HepG2 (cell line): ENCODE measurements at regions not wholly inside any gene's neighbourhood (a gene's known extent, or its start where the extent isn't known, plus 50 kb on each side); places are given as distances from the start of the nearest gene placed in this dataset.

ENCODE experiments used
- ATAC-seq: fragments of 200-7000 bp; cut with Tn5 transposase; 3 replicates; pipeline ENCODE4 v1.9.1; 2020; ENCODE audit warnings: mild to moderate bottlenecking, moderate library complexity
- BruUV-seq: library from RNA; stranded (reverse); fragments of 400-500 nt; replicated peaks from 2 replicates; lab custom pipeline; 2021; lab: Mats Ljungman, UMichigan
- CTCF ChIA-PET: fragments of 300-600 bp; formaldehyde crosslinking; extraction: SDS; loops from one replicate; lab custom pipeline; 2021; ENCODE audit warnings: low total read pairs, inconsistent platforms, low intra/inter-chr PET ratio; lab: Yijun Ruan, JAX
- POLR2A ChIA-PET: fragments of 350-600 bp; sonication (Branson Sonifier 250); formaldehyde crosslinking; loops from one replicate; lab custom pipeline; 2020; ENCODE audit warnings: antibody characterized with exemption, inconsistent platforms; lab: Yijun Ruan, JAX
- DNase-seq: peaks from one replicate; pipeline ENCODE4 v3.0.0-alpha.2; 2015; ENCODE audit warnings: low spot score
- FAIRE-seq: peaks from 3 replicates; lab custom pipeline; 2011; peaks lifted over from hg19 to GRCh38; lab: Jason Lieb, UNC
- H2AFZ ChIP-seq: one replicate; pipeline ENCODE4 v1.6.1; 2011; ENCODE audit warnings: low read length, inconsistent platforms
- H3K27ac ChIP-seq: fragments of 300-600 bp; 3 replicates; pipeline ENCODE4 v1.8.0; 2011; ENCODE audit warnings: mixed run types, mild to moderate bottlenecking, mixed read lengths, low read length, inconsistent platforms; ENCODE audit not compliant: insufficient read depth; ENCODE audit errors: extremely low read length
- H3K27me3 ChIP-seq, 2 experiments: fragments of 200-600 bp in 1 of 2; 2 replicates in 1 of 2; 3 replicates in 1 of 2; pipeline versions ENCODE4 v1.6.0 to v1.8.0; 2011; ENCODE audit warnings: low read length in 2 of 2, mild to moderate bottlenecking in 2 of 2, moderate library complexity in 2 of 2, inconsistent platforms in 1 of 2; ENCODE audit not compliant: insufficient read depth in 2 of 2, control insufficient read depth in 1 of 2
- H3K36me3 ChIP-seq, 2 experiments: fragments of 200-600 bp in 1 of 2; replicated peaks in 1 of 2; 2 replicates in 1 of 2; 3 replicates in 1 of 2; pipeline versions ENCODE4 v1.5.1 to v1.8.0; 2011; ENCODE audit warnings: low read length in 2 of 2, inconsistent platforms in 1 of 2; ENCODE audit not compliant: insufficient read depth in 2 of 2, control insufficient read depth in 1 of 2
- H3K4me1 ChIP-seq: 2 replicates; pipeline ENCODE4 v1.5.1; 2012; ENCODE audit warnings: low read length, inconsistent platforms; ENCODE audit not compliant: insufficient read depth
- H3K4me2 ChIP-seq: 2 replicates; pipeline ENCODE4 v1.6.0; 2011; ENCODE audit warnings: low read depth, low read length, inconsistent platforms
- H3K4me3 ChIP-seq, 3 experiments: fragments of 200-600 bp in 1 of 3; sonication (generic), shearing (Covaris generic) in 1 of 3; replicated peaks in 1 of 3; 2 replicates each; pipeline ENCODE4 v1.5.1; 2011 to 2016; ENCODE audit warnings: low read length in 3 of 3, inconsistent platforms in 2 of 3, low read depth in 2 of 3, mild to moderate bottlenecking in 2 of 3, control low read depth in 1 of 3, mixed read lengths in 1 of 3; ENCODE audit not compliant: insufficient read depth in 1 of 3
- H3K79me2 ChIP-seq: one replicate; pipeline ENCODE4 v1.6.1; 2011; ENCODE audit warnings: low read length, inconsistent platforms; ENCODE audit not compliant: insufficient read depth
- H3K9ac ChIP-seq: 2 replicates; pipeline ENCODE4 v1.6.0; 2011; ENCODE audit warnings: mild to moderate bottlenecking, low read depth, low read length, inconsistent platforms; ENCODE audit not compliant: insufficient read depth
- H3K9me3 ChIP-seq: 2 replicates; pipeline ENCODE4 v1.5.1; 2012; ENCODE audit warnings: mild to moderate bottlenecking, low read length
- H4K20me1 ChIP-seq: 2 replicates; pipeline ENCODE4 v1.6.0; 2011; ENCODE audit warnings: inconsistent platforms, mild to moderate bottlenecking, low read length, moderate library complexity; ENCODE audit not compliant: insufficient read depth
- DMTF1 ChIP-seq: sonication (generic); formaldehyde crosslinking; IDR thresholded peaks from 2 replicates; pipeline ENCODE4 v1.4.0; 2020; ENCODE audit warnings: mild to moderate bottlenecking, missing genetic modification reagents
- MEIS1 ChIP-seq: sonication (generic); formaldehyde crosslinking; IDR thresholded peaks from 2 replicates; pipeline ENCODE4 v1.9.0; 2021; ENCODE audit warnings: mild to moderate bottlenecking, missing genetic modification reagents, moderate library complexity, borderline replicate concordance
- PRDM4 ChIP-seq: sonication (generic); formaldehyde crosslinking; IDR thresholded peaks from 2 replicates; pipeline ENCODE4 v1.9.0; 2021; ENCODE audit warnings: missing genetic modification reagents, borderline replicate concordance
- PRPF4 ChIP-seq: fragments of 200-400 bp; formaldehyde crosslinking; IDR thresholded peaks from 2 replicates; pipeline ENCODE4 v1.6.1; 2016; ENCODE audit warnings: low read length, low read depth; ENCODE audit not compliant: poor library complexity, severe bottlenecking
- SP1 ChIP-seq, 2 experiments: fragments of 450-650 bp in 1 of 2; sonication (generic) in 1 of 2; formaldehyde crosslinking in 1 of 2; IDR thresholded peaks; 2 replicates each; pipeline versions ENCODE4 v1.4.0 to v1.6.1; 2016 to 2020; ENCODE audit warnings: missing genetic modification reagents in 1 of 2
- TARDBP ChIP-seq: sonication (generic); formaldehyde crosslinking; IDR thresholded peaks from 2 replicates; pipeline ENCODE4 v1.8.0; 2022; ENCODE audit warnings: mild to moderate bottlenecking, missing genetic modification reagents
- ZNF232 ChIP-seq: sonication (generic); formaldehyde crosslinking; IDR thresholded peaks from 2 replicates; pipeline ENCODE4 v1.4.0; 2020; ENCODE audit warnings: missing genetic modification reagents, borderline replicate concordance
- ZNF329 ChIP-seq: sonication (generic); formaldehyde crosslinking; IDR thresholded peaks from 2 replicates; pipeline ENCODE4 v1.9.0; 2021; ENCODE audit warnings: low read depth, mild to moderate bottlenecking, missing genetic modification reagents
- ZNF543 ChIP-seq: sonication (generic); formaldehyde crosslinking; IDR thresholded peaks from 2 replicates; pipeline ENCODE4 v1.4.0; 2020; ENCODE audit warnings: mild to moderate bottlenecking, missing genetic modification reagents
- ZNF710 ChIP-seq: sonication (generic); formaldehyde crosslinking; IDR thresholded peaks from 2 replicates; pipeline ENCODE4 v1.5.0; 2020; ENCODE audit warnings: mild to moderate bottlenecking, missing genetic modification reagents, borderline replicate concordance
- WGBS: methylation state at CpG from one replicate; pipeline ENCODE4 v1.1.6; 2017; ENCODE audit warnings: low lambda C conversion rate; 5-methylcytosine and 5-hydroxymethylcytosine counted together
- in situ Hi-C: cut with HindIII; loops from 2 replicates; pipeline ENCODE4 v1.10.0; 2017; ENCODE audit warnings: low pct_unique_long_range_greater_than_20kb; ENCODE audit not compliant: extremely low pct_ligation_motif_present
- intact Hi-C: fragments of 100-400 bp; cut with micrococcal nuclease; formaldehyde crosslinking; loops from one replicate; pipeline ENCODE4 v1.10.0; 2022; ENCODE audit not compliant: unreplicated experiment

- TF ChIP-seq PRDM4, result no peak
- TF ChIP-seq MEIS1 (CRISPR knock-in tag), result no peak
- no peak for TF ChIP-seq SP1 (IDR thresholded peaks at IDR 0.05)
- TF ChIP-seq SP1 (CRISPR knock-in tag; IDR thresholded peaks at IDR 0.05), result no peak
- TF ChIP-seq ZNF710, result no peak
- TF ChIP-seq ZNF232 (CRISPR knock-in tag), result no peak
- TF ChIP-seq ZNF329 (CRISPR knock-in tag), result no peak
- TF ChIP-seq, all 625 proteins: peak for 0
Observed at GRCh38 chr4:1472148-1472797, 66.0 kb upstream of the NKX1-1 start (continued).

- TF ChIP-seq PRPF4 (no peak), DMTF1 (CRISPR knock-in tag) (no peak), TARDBP (no peak), ZNF543 (no peak)
- no peaks in the 10 kb centered on the region for H3K4me1 ChIP-seq
- CTCF ChIA-PET, result no interaction called here
- H3K4me2 ChIP-seq, result no peak overlapping the region
- H3K36me3 ChIP-seq, result no peaks in the 10 kb centered on the region
- H3K27ac ChIP-seq, result no peak overlapping the region
- H4K20me1 ChIP-seq, result no peaks in the 10 kb centered on the region
- BruUV-seq, result no TSS peak
- FAIRE-seq, result no peak
- intact Hi-C loops, result no loop called here
- no peak overlapping the region for H3K4me3 ChIP-seq
- no peak overlapping the region for H3K9ac ChIP-seq
- 44% methylated on average over 24 of the region's 55 CpGs for WGBS
- no peak for DNase-seq
- no peak for ATAC-seq
- H3K27me3 ChIP-seq, result peaks cover 3 to 18% of the 10 kb centered on the region in 2 experiments; a peak in 3 of 5 replicates
- H2AFZ ChIP-seq, result no peak overlapping the region
- no peaks in the 10 kb centered on the region for H3K79me2 ChIP-seq
- in situ Hi-C loops, result no loop called here
- no peaks in the 10 kb centered on the region for H3K9me3 ChIP-seq
- POLR2A ChIA-PET, result no interaction called here
Observed at GRCh38 chr4:1471443-1472147, 65.4 kb upstream of the NKX1-1 start.
